ENCODE measurements at regions not wholly inside any gene's neighbourhood (a gene's known extent, or its start where the extent isn't known, plus 50 kb on each side); places are given as distances from the start of the nearest gene placed in this dataset.
"Not testable (repeated sequence)": the region's sequence is repeated elsewhere in the genome, so short reads cannot be mapped to it uniquely, and the experiment has no call there.

DNA sequence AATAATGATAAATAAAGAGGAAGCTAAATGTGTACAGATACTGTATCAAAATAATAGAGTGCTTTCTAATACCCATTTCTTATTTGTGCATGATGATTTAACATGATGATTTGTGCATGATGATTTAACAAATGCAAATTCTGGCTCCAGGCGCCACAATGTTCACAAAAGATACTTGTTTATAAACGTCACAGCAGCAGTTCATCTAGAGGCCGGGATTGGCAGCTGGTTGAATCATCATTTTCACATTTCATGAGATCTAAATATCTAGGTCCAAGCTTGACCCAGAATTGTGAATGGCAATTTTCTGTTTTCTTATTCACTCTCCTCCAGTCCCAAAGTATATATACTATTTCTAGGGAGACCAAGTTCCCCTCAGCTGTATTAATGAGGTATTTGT lies 322.0 kb downstream of the SUCLG1 start:
- Histone ChIP-seq H3K4me3 (no peak overlapping the region), H3K9ac (ENCODE audit: insufficient read length) (no peak overlapping the region), H3K27ac (no peak overlapping the region), H3K9me3 (ENCODE audit: low read depth, low read length) (no peaks in the 10 kb centered on the region), H3K36me3 (ENCODE audit: insufficient read depth, low read length) (no peaks in the 10 kb centered on the region)
- DNase-seq (ENCODE audit: low read depth, low spot score): no peak
- TF ChIP-seq FOXP2 (optimal IDR thresholded peaks at IDR 0.05; ENCODE audit: control extremely low read depth, extremely low read length, insufficient read depth) (no peak), POLR2AphosphoS5 (IDR thresholded peaks at IDR 0.05; ENCODE audit: borderline replicate concordance, low read depth, low read length) (no peak), EZH2 (IDR thresholded peaks at IDR 0.05) (no peak)

DNA sequence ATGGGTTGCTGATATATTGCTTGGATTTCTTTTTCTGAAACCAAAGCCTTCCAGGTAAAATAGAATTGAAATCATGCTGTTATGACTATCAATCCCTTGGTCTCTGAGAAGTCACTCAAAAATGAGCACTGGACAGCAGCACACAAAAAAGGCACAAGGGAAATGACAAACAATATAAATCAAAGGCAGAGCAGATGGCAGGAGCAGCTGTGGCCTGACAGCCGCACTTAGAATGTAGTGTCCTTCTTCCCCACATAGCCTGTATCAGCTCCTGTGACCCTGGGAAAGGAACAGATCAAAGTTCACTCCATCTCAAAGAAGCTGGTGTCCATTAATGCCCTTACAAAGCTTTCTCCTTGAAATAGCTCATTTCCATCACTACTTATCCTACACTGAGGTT lies 326.7 kb downstream of the SUCLG1 start:
- TF ChIP-seq FOXP2 (optimal IDR thresholded peaks at IDR 0.05; ENCODE audit: control extremely low read depth, extremely low read length, insufficient read depth): no peak
- TF ChIP-seq EZH2 (IDR thresholded peaks at IDR 0.05): no peak
- TF ChIP-seq POLR2AphosphoS5 (IDR thresholded peaks at IDR 0.05; ENCODE audit: borderline replicate concordance, low read depth, low read length): no peak
- DNase-seq (ENCODE audit: low read depth, low spot score): no peak
- no peaks in the 10 kb centered on the region for H3K36me3 ChIP-seq (ENCODE audit: insufficient read depth, low read length)
- H3K9ac ChIP-seq (ENCODE audit: insufficient read length): no peak overlapping the region
- no peaks in the 10 kb centered on the region for H3K9me3 ChIP-seq (ENCODE audit: low read depth, low read length)
- H3K27ac ChIP-seq: no peak overlapping the region
- no peak overlapping the region for H3K4me3 ChIP-seq

DNA sequence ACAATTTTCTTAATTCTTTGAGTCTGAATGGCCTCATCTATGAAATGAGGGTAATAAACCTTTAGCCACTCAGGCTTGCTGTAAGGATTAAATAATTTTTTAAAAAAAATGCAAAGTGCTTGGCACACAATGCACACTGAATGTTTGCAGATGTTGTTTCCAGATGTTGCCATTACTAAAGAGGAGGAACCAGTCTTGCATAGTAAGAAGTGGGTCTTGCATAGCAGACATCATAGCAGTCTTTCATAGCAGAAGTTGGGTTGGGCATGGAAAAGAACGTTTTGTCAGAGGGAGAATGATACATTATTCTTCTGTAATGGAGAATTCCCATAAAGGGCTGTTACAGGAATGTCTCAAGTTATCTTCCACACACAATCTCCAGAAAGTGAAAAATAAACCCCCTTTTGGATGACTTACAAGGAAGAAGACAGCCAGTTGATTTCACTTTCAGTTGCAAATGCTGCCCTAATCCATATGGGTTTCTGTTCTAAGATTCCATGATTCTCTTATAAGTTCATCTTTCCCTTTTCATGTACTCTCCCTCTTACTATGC lies 327.7 kb downstream of the SUCLG1 start:
- no peak for DNase-seq (ENCODE audit: low read depth, low spot score)
- no peaks in the 10 kb centered on the region for H3K36me3 ChIP-seq (ENCODE audit: insufficient read depth, low read length)
- TF ChIP-seq POLR2AphosphoS5 (IDR thresholded peaks at IDR 0.05; ENCODE audit: borderline replicate concordance, low read depth, low read length) (no peak), EZH2 (IDR thresholded peaks at IDR 0.05) (no peak), FOXP2 (optimal IDR thresholded peaks at IDR 0.05; ENCODE audit: control extremely low read depth, extremely low read length, insufficient read depth) (no peak)
- no peak overlapping the region for H3K27ac ChIP-seq
- no peak overlapping the region for H3K4me3 ChIP-seq
- H3K9me3 ChIP-seq (ENCODE audit: low read depth, low read length): no peaks in the 10 kb centered on the region
- no peak overlapping the region for H3K9ac ChIP-seq (ENCODE audit: insufficient read length)

DNA sequence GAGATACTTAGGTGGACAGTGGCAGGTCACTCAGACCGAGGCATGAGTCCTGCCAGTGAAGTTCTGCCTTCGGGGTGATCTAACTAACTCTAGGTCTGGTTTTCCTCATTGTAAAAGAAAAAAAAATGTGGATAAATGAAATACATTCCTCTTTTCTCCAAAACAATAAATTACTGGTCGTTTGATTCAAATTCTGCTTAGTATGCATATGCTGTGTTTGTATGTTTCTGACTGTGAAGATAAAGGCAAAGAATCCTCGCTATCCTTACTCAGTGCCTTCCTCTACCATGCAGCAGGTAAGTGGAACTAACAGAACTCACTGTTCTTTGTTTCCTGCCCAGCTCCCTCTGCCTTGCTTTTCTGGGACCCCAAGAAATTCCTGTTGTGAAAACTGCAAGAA lies 330.1 kb downstream of the SUCLG1 start:
- Histone ChIP-seq H3K36me3 (ENCODE audit: insufficient read depth, low read length) (no peaks in the 10 kb centered on the region), H3K4me3 (no peak overlapping the region), H3K27ac (no peak overlapping the region), H3K9ac (ENCODE audit: insufficient read length) (no peak overlapping the region), H3K9me3 (ENCODE audit: low read depth, low read length) (no peaks in the 10 kb centered on the region)
- DNase-seq (ENCODE audit: low read depth, low spot score): no peak
- no peak for TF ChIP-seq POLR2AphosphoS5 (IDR thresholded peaks at IDR 0.05; ENCODE audit: borderline replicate concordance, low read depth, low read length)
- no peak for TF ChIP-seq EZH2 (IDR thresholded peaks at IDR 0.05)
- no peak for TF ChIP-seq FOXP2 (optimal IDR thresholded peaks at IDR 0.05; ENCODE audit: control extremely low read depth, extremely low read length, insufficient read depth)

DNA sequence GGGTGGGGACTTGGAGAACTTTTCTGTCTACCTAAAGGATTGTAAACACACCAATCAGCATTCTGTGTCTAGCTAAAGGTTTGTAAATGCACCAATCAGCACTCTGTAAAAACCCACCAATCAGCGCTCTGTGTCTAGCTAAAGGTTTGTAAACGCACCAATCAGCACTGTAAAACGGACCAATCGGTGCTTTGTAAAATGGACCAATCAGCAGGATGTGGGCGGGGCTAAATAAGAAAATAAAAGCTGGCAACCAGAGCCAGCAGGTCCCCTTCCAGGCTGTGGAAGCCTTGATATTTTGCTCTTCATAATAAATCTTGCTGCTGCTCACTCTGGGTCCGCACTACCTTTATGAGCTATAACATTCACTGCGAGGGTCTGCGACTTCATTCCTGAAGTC lies 331.3 kb downstream of the SUCLG1 start:
- not testable (repeated sequence) for H3K9ac ChIP-seq (ENCODE audit: insufficient read length); DNase-seq (ENCODE audit: low read depth, low spot score); H3K27ac ChIP-seq; H3K4me3 ChIP-seq; H3K9me3 ChIP-seq (ENCODE audit: low read depth, low read length); H3K36me3 ChIP-seq (ENCODE audit: insufficient read depth, low read length)

DNA sequence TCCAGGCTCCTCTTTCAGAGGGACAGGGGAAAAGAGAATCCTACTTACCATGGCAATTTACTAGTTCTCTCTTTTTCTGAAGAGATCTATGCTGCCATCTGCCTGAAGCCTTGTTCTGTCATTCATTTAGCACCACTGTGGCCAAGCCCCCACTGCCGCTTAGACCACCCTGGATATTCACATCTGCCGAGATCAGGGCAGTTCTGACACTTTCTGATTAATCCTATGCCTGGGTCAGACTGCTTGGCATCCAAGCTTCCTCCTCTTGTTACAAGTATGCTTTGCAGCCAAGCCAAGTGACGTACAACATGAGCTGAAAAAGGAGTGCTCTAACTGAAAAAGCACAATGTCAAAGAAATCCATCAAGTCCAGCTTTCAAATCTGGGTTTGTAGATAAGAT lies 332.6 kb downstream of the SUCLG1 start:
- no peak overlapping the region for H3K4me3 ChIP-seq
- H3K36me3 ChIP-seq (ENCODE audit: insufficient read depth, low read length): no peaks in the 10 kb centered on the region
- no peaks in the 10 kb centered on the region for H3K9me3 ChIP-seq (ENCODE audit: low read depth, low read length)
- no peak for TF ChIP-seq EZH2 (IDR thresholded peaks at IDR 0.05)
- no peak for DNase-seq (ENCODE audit: low read depth, low spot score)
- no peak overlapping the region for H3K9ac ChIP-seq (ENCODE audit: insufficient read length)
- no peak overlapping the region for H3K27ac ChIP-seq

DNA sequence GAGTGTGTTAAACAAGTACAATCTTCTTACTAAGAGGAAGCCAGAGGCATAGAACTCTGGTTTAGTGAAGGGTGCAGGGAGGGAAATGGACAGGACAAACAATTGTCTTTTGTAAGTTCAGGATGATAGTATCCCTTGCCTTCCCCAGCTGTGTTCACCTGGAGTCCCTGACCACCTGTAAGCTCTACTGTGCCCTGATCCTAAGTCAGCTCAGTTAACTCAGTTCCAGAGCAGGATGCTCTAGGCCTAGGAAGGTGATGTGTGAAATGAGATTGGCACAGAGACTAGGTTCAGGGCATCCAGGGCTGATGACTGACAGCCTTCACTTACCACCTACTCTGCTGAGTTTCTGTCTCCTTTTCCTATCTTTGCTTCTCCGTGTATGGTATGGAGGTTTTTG lies 333.0 kb downstream of the SUCLG1 start:
- no peak for TF ChIP-seq POLR2AphosphoS5 (IDR thresholded peaks at IDR 0.05; ENCODE audit: borderline replicate concordance, low read depth, low read length)
- TF ChIP-seq FOXP2 (optimal IDR thresholded peaks at IDR 0.05; ENCODE audit: control extremely low read depth, extremely low read length, insufficient read depth): no peak
- no peak for TF ChIP-seq EZH2 (IDR thresholded peaks at IDR 0.05)
- Histone ChIP-seq H3K27ac (no peak overlapping the region), H3K4me3 (no peak overlapping the region), H3K36me3 (ENCODE audit: insufficient read depth, low read length) (no peaks in the 10 kb centered on the region), H3K9me3 (ENCODE audit: low read depth, low read length) (no peaks in the 10 kb centered on the region), H3K9ac (ENCODE audit: insufficient read length) (no peak overlapping the region)
- DNase-seq (ENCODE audit: low read depth, low spot score): no peak

DNA sequence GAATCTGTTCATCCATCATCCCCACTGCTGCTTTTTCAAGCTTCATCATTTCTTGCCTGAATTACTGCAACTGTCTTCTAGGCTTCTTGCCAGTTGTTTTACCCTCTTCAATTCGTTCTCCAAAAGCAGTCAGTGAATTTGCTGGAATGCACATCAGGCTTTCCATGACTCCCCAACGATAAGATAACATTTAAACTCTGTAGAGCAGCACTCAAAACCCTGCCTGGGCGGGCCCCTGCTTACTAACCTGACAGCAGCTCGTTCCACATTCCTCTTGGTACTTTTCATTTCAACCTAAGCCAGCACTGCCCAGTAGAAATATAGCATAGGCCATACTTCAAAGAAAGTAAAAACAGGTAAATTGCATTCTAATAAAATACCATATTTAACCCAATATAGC lies 342.9 kb downstream of the SUCLG1 start:
- H3K9me3 ChIP-seq (ENCODE audit: low read depth, low read length): no peaks in the 10 kb centered on the region
- no peak overlapping the region for H3K9ac ChIP-seq (ENCODE audit: insufficient read length)
- TF ChIP-seq FOXP2 (optimal IDR thresholded peaks at IDR 0.05; ENCODE audit: control extremely low read depth, extremely low read length, insufficient read depth): no peak
- no peak for TF ChIP-seq POLR2AphosphoS5 (IDR thresholded peaks at IDR 0.05; ENCODE audit: borderline replicate concordance, low read depth, low read length)
- TF ChIP-seq EZH2 (IDR thresholded peaks at IDR 0.05): no peak
- no peaks in the 10 kb centered on the region for H3K36me3 ChIP-seq (ENCODE audit: insufficient read depth, low read length)
- no peak overlapping the region for H3K27ac ChIP-seq
- no peak for DNase-seq (ENCODE audit: low read depth, low spot score)
- no peak overlapping the region for H3K4me3 ChIP-seq

DNA sequence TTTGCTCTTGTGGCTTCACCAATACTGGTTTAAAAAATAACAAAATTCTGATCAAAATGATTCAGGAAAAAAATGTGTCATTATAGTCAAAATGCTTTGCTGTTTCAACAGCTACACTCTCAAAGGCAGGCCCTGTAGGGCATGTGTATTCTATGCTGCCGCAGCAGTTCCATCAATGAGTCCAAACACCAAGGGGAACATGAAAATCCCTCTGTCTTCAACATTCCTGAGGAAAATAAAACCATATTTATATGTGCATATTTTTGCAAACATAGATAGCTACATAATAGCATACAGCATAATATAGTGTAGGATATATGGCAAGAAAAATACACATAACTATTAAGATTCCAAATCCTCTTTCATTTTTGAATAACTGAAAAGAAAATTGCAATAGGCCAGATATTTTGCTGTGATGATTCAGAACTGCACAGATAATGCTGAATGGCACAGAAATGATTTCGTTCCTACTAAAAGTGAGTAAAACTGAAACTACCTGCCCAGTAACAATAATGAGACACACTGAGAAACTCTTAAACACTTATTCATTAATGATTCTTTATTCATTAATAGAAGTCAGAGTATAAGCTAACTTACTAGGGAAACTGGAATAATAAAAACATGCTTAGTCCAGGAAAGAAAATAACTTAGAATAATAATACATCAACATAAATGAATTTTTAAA lies 343.8 kb downstream of the SUCLG1 start:
- H3K4me3 ChIP-seq: no peak overlapping the region
- no peak overlapping the region for H3K27ac ChIP-seq
- no peak for DNase-seq (ENCODE audit: low read depth, low spot score)
- H3K36me3 ChIP-seq (ENCODE audit: insufficient read depth, low read length): no peaks in the 10 kb centered on the region
- TF ChIP-seq FOXP2 (optimal IDR thresholded peaks at IDR 0.05; ENCODE audit: control extremely low read depth, extremely low read length, insufficient read depth) (no peak), EZH2 (IDR thresholded peaks at IDR 0.05) (no peak), POLR2AphosphoS5 (IDR thresholded peaks at IDR 0.05; ENCODE audit: borderline replicate concordance, low read depth, low read length) (no peak)
- H3K9me3 ChIP-seq (ENCODE audit: low read depth, low read length): no peaks in the 10 kb centered on the region
- H3K9ac ChIP-seq (ENCODE audit: insufficient read length): no peak overlapping the region

DNA sequence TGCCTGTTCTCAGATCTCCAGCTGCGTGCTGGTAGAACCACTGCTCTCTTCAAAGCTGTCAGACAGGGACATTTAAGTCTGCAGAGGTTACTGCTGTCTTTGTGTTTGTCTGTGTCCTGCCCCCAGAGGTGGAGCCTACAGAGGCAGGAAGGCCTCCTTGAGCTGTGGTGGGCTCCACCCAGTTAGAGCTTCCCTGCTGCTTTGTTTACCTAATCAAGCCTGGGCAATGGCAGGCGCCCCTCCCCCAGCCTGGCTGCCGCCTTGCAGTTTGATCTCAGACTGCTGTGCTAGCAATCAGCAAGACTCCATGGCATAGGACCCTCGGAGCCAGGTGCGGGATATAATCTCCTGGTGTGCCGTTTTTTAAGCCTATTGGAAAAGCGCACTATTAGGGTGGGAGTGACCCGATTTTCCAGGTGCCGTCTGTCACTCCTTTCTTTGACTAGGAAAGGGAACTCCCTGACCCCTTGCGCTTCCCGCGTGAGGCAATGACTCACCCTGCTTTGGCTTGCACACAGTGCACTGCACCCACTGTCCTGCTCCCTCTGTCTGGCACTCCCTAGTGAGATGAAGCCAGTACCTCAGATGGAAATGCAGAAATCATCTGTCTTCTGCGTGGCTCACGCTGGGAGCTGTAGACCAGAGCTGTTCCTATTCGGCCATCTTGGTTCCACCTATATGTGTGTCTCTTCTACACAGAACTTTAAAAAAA lies 355.1 kb downstream of the SUCLG1 start:
- H3K27ac ChIP-seq; H3K4me3 ChIP-seq; DNase-seq (ENCODE audit: low read depth, low spot score); H3K9me3 ChIP-seq (ENCODE audit: low read depth, low read length); H3K9ac ChIP-seq (ENCODE audit: insufficient read length); H3K36me3 ChIP-seq (ENCODE audit: insufficient read depth, low read length): not testable (repeated sequence)

Data from SK-N-MC (cell line).